Colonic mucosa (tissue), 4 donors: ENCODE measurements at regions not wholly inside any gene's neighbourhood (a gene's known extent, or its start where the extent isn't known, plus 50 kb on each side); places are given as distances from the start of the nearest gene placed in this dataset.

Experiments
- DNase-seq: peaks from one replicate; pipeline ENCODE4 v3.0.0-alpha.2; 2020
- H3K27ac ChIP-seq: fragments of 200-600 bp; one replicate; pipeline ENCODE4 v1.8.0; 2021
- H3K27me3 ChIP-seq: fragments of 200-600 bp; one replicate; pipeline ENCODE4 v1.8.0; 2021
- H3K36me3 ChIP-seq: fragments of 200-600 bp; one replicate; pipeline ENCODE4 v1.8.0; 2021
- H3K4me1 ChIP-seq: fragments of 200-600 bp; one replicate; pipeline ENCODE4 v1.8.0; 2021; ENCODE audit warnings: mild to moderate bottlenecking
- H3K4me3 ChIP-seq: fragments of 200-600 bp; one replicate; pipeline ENCODE4 v1.8.0; 2021
- H3K9ac ChIP-seq, 2 donors: one replicate each; pipeline ENCODE4 v1.7.0; 2013; ENCODE audit warnings: control low read depth in 2 of 2, low read depth in 2 of 2, low read length in 2 of 2
- H3K9me3 ChIP-seq: fragments of 200-600 bp; one replicate; pipeline ENCODE4 v1.8.0; 2021
- intact Hi-C: fragments of 100-400 bp; cut with DNase I; formaldehyde crosslinking; loops from one replicate; pipeline ENCODE4 v1.14.1; 2022
- TF ChIP-seq, protein P1 (sequence below): fragments of 200-600 bp; IDR thresholded peaks from one replicate; pipeline ENCODE4 v1.8.0; 2022; ENCODE audit warnings: antibody characterized with exemption, mild to moderate bottlenecking
- donor health status: healthy.
- donor health status: DM: no; HTN: no; CAD: no.
- donor health status: DM: no; HTN: no; CAD: no.

DNA sequence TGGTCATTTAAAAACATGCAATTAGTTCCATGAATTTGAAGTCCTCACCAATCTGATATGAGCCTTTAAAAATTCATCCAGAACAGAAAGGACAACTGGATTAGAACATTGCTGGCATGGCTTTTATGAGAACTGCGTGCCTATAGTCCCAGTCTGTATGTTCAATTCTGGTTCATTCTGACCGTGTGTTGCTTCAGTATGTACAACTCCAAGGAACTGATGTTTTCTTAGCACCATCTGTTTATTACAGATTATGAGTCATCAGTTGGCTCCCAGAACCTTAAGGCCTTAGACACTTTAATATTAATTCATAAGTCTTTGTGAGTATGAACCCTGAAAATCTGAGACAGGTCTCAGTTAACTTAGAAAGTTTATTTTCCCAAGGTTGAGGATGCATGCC, 115.0 kb downstream of the CEP44 start:
- TF ChIP-seq, protein P1, sequence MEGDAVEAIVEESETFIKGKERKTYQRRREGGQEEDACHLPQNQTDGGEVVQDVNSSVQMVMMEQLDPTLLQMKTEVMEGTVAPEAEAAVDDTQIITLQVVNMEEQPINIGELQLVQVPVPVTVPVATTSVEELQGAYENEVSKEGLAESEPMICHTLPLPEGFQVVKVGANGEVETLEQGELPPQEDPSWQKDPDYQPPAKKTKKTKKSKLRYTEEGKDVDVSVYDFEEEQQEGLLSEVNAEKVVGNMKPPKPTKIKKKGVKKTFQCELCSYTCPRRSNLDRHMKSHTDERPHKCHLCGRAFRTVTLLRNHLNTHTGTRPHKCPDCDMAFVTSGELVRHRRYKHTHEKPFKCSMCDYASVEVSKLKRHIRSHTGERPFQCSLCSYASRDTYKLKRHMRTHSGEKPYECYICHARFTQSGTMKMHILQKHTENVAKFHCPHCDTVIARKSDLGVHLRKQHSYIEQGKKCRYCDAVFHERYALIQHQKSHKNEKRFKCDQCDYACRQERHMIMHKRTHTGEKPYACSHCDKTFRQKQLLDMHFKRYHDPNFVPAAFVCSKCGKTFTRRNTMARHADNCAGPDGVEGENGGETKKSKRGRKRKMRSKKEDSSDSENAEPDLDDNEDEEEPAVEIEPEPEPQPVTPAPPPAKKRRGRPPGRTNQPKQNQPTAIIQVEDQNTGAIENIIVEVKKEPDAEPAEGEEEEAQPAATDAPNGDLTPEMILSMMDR = no peak
- Histone ChIP-seq H3K27me3 (no peaks in the 10 kb centered on the region), H3K27ac (no peak overlapping the region), H3K9ac (no peak overlapping the region), H3K4me1 (no peaks in the 10 kb centered on the region), H3K4me3 (no peak overlapping the region), H3K36me3 (no peaks in the 10 kb centered on the region), H3K9me3 (no peaks in the 10 kb centered on the region)
- intact Hi-C loops = no loop called here
- no peak for DNase-seq

DNA sequence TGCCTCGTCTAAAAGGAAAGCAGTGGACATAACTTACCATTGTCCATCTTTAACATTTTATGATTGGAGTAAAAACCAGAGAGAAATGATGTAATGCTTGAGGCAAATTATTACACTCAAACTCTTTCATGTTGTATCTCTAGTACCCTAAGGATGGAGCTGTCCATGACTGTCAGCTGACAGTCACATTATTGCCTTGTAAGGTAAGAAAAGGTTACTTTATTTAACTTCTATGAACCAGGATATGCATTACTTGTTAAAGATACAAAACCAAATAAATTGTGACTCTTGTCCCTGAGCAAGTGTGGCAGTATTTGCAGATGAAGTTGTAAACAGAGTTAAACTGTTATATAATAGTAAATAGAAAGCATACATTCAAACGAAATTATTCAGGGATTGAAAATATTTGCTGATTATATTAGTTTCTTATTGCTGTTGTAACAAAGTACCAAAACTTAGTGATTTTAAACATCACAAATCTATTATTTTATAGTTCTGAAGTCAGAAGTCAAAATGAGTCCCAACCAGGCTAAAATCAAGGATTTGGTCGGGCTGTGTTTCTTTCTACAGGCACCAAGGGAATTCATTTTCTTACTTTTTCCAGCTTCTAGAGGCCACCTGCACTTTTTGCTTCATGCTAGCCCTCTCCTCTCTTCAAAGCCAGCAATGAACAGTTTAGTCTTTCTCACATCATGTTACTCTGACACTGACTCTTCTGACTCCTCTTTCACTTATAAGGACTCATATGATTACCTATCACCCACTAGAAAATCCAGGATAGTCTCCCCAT, 113.8 kb downstream of the CEP44 start:
- H3K4me3 ChIP-seq = no peak overlapping the region
- no peak overlapping the region for H3K27ac ChIP-seq
- no peak overlapping the region for H3K9ac ChIP-seq
- H3K4me1 ChIP-seq = no peaks in the 10 kb centered on the region
- H3K9me3 ChIP-seq = no peaks in the 10 kb centered on the region
- DNase-seq = no peak
- TF ChIP-seq, protein P1 = no peak
- intact Hi-C loops = no loop called here
- no peaks in the 10 kb centered on the region for H3K36me3 ChIP-seq
- H3K27me3 ChIP-seq = no peaks in the 10 kb centered on the region

DNA sequence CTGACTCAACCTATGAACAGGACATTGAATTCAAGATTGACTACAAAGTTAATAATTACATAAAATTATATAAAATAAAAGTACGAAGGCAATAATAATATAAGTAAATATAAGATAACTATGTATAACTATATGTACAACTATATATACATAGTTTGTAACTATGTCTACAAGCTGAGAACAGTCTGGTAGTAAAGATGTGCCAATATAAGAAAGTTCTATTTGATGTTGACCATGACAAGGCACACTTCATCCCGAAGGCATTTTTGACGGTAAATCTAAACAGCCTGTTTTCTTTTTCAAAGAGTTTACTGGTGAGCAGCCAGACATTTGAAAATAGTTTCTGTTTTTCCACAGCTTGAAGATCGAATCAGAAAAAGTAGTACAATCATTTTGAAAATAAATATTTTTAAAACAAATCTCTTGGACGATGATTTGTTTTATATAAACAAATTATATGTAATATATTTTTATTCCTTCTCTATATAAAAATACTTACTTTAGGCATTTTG, 112.9 kb downstream of the CEP44 start:
- TF ChIP-seq, protein P1 = no peak
- Histone ChIP-seq H3K4me1 (no peaks in the 10 kb centered on the region), H3K4me3 (no peak overlapping the region), H3K9me3 (no peaks in the 10 kb centered on the region), H3K9ac (no peak overlapping the region), H3K27ac (no peak overlapping the region), H3K27me3 (no peaks in the 10 kb centered on the region), H3K36me3 (no peaks in the 10 kb centered on the region)
- intact Hi-C loops = no loop called here
- DNase-seq = no peak

DNA sequence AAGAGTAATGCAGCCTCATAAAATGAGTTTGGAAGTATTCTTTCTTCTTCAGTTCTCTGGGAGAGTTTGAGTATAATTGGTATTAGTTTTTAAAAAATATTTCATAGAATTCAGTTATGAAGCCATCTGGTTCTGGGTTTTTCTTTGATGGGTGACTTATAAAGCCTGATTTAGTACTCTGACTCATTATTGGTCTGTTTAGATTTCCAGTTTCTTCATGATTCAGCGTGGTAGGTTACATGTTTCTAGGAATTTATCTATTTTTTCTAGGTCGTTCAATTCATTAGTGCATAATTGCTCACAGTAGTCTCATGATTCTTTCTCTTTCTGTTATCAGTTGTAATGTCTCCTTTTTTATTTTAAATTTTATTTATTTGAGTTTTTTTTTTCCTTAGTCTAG, 111.2 kb downstream of the CEP44 start:
- no peak for DNase-seq
- intact Hi-C loops = no loop called here
- Histone ChIP-seq H3K27me3 (no peaks in the 10 kb centered on the region), H3K4me3 (no peak overlapping the region), H3K9ac (no peak overlapping the region), H3K4me1 (no peaks in the 10 kb centered on the region), H3K36me3 (no peaks in the 10 kb centered on the region), H3K27ac (no peak overlapping the region), H3K9me3 (no peaks in the 10 kb centered on the region)
- TF ChIP-seq, protein P1 = no peak

DNA sequence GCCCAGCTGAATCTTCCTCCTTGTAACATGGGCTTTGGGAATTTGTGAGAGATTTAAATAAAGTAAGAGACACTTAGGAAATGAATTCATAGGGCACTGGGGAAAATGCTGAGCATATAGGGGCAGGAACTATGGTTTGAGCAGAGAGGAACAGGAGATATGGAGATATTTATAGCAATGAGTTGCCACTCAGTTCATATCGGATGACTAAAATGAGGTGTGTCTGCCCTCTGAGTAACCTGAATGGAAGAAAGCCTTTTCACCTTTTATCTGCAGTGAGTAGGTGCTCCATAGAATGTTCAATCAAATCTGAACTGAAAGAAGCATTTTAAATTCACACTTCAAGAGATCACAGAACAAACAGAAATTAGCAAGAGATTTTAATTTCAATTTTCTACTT, 105.7 kb downstream of the CEP44 start:
- no peak for DNase-seq
- Histone ChIP-seq H3K4me1 (no peaks in the 10 kb centered on the region), H3K27me3 (no peaks in the 10 kb centered on the region), H3K9me3 (no peaks in the 10 kb centered on the region), H3K9ac (no peak overlapping the region), H3K27ac (no peak overlapping the region), H3K36me3 (no peaks in the 10 kb centered on the region), H3K4me3 (no peak overlapping the region)
- intact Hi-C loops = no loop called here
- TF ChIP-seq, protein P1 = no peak
